Choroid plexus epithelial cell (primary cell): ENCODE measurements at regions not wholly inside any gene's neighbourhood (a gene's known extent, or its start where the extent isn't known, plus 50 kb on each side); places are given as distances from the start of the nearest gene placed in this dataset.

Experiments
- DNase-seq: peaks from one replicate; pipeline ENCODE4 v3.0.0-alpha.2; 2010; ENCODE audit warnings: low read depth
- H3K4me3 ChIP-seq: 2 replicates; pipeline ENCODE4 v1.5.1; 2011; ENCODE audit warnings: low read depth, mild to moderate bottlenecking, control low read depth, low read length, moderate library complexity
- TF ChIP-seq, protein P1 (sequence below): conservative IDR thresholded peaks from 2 replicates; pipeline ENCODE4 v1.5.1; 2011; ENCODE audit warnings: low read depth, mild to moderate bottlenecking, control low read depth, inconsistent platforms, low read length, moderate library complexity

DNA sequence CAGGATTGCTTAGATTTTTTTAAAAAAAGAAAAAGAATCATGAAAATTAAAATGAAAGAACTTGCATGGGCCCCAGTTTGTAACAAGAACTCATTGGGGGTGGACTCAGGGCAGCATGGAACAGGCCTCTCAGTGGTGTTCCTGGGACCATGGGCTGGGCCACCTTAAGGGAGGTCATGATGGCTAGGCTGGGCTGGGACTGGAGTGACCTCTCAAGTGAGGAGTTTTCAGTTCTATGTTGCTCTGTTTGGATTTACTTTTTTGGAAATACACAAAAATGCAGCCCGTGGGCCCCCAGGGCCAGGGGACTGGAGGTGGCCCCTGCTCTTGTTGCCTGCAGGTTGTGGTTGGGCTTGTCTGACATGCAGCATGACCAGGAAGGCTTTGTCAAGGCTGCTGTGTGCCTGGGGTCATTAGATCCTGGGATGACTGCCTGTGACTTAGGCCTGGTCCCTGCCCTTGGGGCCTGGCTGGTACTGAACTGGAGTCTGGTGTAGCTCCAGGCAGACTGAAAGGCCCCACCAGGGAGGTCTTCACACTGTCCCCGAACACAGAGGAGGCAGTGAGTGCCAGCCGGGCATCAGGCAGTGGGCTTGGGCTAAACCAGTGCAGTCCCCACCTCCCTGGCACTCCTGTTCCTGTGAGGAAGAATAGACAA is 115.6 kb downstream of the GLI2 start:
- no peak overlapping the region for H3K4me3 ChIP-seq
- TF ChIP-seq, protein P1, sequence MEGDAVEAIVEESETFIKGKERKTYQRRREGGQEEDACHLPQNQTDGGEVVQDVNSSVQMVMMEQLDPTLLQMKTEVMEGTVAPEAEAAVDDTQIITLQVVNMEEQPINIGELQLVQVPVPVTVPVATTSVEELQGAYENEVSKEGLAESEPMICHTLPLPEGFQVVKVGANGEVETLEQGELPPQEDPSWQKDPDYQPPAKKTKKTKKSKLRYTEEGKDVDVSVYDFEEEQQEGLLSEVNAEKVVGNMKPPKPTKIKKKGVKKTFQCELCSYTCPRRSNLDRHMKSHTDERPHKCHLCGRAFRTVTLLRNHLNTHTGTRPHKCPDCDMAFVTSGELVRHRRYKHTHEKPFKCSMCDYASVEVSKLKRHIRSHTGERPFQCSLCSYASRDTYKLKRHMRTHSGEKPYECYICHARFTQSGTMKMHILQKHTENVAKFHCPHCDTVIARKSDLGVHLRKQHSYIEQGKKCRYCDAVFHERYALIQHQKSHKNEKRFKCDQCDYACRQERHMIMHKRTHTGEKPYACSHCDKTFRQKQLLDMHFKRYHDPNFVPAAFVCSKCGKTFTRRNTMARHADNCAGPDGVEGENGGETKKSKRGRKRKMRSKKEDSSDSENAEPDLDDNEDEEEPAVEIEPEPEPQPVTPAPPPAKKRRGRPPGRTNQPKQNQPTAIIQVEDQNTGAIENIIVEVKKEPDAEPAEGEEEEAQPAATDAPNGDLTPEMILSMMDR, result no peak
- no peak for DNase-seq

DNA sequence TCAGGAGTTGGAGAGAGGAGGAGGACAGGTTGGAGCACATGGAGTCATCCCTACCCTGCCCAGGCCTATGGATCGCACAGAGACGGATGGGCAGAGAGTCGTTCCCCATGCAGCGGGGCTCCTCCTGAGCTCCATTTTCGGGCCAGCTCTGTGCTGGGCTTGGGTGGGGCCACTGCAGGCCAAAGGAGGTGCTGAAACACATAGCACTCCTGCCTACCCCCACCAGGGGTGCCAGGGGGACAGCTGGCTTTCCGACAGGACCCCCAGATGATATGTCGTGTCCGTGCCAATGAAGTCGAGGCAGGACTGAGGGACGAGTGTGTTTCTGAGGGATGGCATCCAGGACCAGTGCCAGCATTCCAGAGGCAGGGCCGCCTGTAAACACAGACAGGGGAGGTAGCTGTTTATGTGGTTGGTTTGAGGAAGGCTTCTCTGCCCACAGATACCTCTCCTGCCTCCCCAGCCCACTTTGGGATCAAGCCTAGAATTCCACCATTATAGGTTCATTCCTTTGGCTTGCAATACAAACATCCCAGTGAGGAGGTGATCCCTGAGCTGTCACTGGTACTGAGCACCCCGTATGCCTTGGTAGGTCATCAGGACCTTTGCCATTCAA is 116.6 kb downstream of the GLI2 start:
- H3K4me3 ChIP-seq, result no peak overlapping the region
- TF ChIP-seq, protein P1, result no peak
- no peak for DNase-seq

GRCh38 chr2:120853306-120854013 is 117.8 kb downstream of the GLI2 start:
- TF ChIP-seq, protein P1, result no peak
- DNase-seq, result no peak
- H3K4me3 ChIP-seq, result no peak overlapping the region

DNA sequence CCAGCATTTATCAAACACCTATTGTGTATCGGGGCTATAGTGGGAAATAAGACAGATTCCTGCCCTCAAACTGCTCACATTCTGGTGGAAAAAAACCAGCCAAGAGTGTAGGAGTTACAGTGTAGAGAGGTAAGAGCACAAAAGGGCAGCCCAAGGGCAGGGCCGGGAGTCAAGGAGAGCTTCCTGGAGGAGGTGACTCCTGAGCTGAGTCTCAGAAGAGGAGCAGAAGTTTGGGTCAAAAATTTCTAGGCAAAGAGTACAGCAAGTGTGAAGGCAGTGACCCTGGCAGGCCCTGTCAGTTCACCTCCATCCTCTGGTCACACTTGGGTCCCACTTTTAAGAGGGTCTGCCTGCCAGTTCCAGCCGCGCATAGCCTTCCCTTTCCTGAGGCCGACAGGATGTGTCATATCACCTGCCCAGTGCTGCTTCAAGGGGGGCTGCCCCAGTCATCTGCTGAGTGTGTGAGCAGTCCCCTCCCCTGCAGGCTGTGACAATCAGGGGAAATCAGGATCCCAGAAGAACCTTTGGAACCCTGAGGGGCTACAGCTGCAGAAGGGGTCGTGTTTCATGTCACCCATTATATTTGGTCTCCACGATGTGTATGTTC is 118.4 kb downstream of the GLI2 start:
- H3K4me3 ChIP-seq, result no peak overlapping the region
- TF ChIP-seq, protein P1, result no peak
- no peak for DNase-seq

DNA sequence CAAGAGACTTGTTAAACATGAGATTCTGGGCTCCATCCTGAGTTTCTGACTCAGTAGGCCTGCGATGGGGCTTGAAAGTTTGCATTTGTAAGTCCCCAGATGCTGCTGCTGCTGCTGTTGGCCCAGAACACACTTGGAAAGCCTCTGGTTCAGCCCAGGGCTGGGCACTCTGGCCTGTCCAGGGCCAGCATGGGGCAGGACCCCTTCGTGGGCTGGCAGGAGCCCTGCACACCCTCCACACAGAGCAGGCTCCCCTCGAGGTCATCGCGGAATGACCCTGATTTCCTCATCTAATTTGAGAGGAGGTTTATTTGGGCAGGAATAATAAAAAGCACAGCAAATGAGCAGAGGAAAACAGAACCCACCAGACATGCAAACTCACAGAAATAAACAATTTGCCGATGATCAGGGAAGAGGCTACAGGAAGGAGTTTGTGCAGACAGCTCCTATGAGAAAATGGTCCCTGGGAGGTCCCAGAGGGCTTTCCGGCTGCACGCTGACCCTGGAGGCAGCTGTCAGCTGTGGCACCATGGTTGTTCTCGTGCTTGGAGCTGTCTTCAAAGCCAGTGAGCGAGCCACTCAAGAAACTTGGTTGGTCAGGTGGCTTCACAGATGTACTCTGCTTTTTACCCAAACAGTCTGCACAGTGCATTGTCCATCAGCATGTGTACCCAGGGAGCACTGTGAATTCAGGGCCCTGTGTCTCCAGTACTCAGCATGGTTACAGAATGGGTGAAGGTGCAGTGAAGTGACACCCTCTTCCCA is 119.3 kb downstream of the GLI2 start:
- H3K4me3 ChIP-seq, result no peak overlapping the region
- no peak for DNase-seq
- TF ChIP-seq, protein P1, result no peak

DNA sequence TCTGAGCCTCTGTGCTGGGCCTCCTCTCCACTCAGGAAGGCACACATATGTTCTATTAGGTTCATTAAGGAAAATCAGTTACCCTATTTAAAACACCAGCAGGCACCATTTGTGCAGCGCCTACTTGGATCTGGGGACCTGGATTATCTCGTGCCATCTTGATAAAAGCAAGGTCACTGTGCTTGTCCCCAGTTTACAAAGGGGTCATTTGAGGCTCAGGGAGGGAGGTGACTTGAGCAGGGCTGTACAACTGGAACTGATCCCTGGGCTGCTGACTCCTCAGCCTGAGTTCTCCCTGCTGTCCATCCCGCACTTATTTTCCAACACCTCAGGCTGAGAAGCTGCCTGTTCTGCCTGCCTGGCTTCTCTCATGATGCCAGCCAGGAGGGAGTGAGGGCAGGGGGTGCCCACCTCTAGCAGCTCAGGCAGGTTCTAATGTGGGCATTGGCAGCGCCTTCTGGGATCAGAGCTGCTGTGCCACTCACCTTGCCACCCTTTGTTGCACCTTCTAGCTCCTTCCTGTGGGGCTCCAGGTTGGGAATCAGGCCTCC is 120.3 kb downstream of the GLI2 start:
- TF ChIP-seq, protein P1, result no peak
- no peak for DNase-seq
- no peak overlapping the region for H3K4me3 ChIP-seq
